ENCODE measurements at regions not wholly inside any gene's neighbourhood (a gene's known extent, or its start where the extent isn't known, plus 50 kb on each side); places are given as distances from the start of the nearest gene placed in this dataset.

- TF ChIP-seq CTCF (IDR thresholded peaks at IDR 0.05; ENCODE audit: insufficient read depth, low read length, missing control alignments) = no peak
- ChIA-PET POLR2A (no interaction called here), CTCF (interaction anchor here (1.8 kb wide), 1 partner anchor 216 kb away, joined by 6 read pairs; no protein-coding TSS in a partner anchor)
- H3K4me3 ChIP-seq (ENCODE audit: low read depth, low read length) = no peak overlapping the region
- no peak for DNase-seq (ENCODE audit: low read depth, low spot score)
Observed at GRCh38 chr20:50404419-50405234, 105.6 kb upstream of the PTPN1 start.

GRCh38 chr20:50405235-50405914, 104.8 kb upstream of the PTPN1 start:
- ChIA-PET CTCF (no interaction called here), POLR2A (no interaction called here)
- no peak for TF ChIP-seq CTCF (IDR thresholded peaks at IDR 0.05; ENCODE audit: insufficient read depth, low read length, missing control alignments)
- no peak overlapping the region for H3K4me3 ChIP-seq (ENCODE audit: low read depth, low read length)
- DNase-seq (ENCODE audit: low read depth, low spot score) = no peak

GRCh38 chr20:50405915-50406609, 104.1 kb upstream of the PTPN1 start:
- TF ChIP-seq CTCF (IDR thresholded peaks at IDR 0.05; ENCODE audit: insufficient read depth, low read length, missing control alignments) = no peak
- no peak for DNase-seq (ENCODE audit: low read depth, low spot score)
- H3K4me3 ChIP-seq (ENCODE audit: low read depth, low read length) = no peak overlapping the region
- POLR2A ChIA-PET = no interaction called here
- CTCF ChIA-PET = no interaction called here

- H3K4me3 ChIP-seq (ENCODE audit: low read depth, low read length) = no peak overlapping the region
- ChIA-PET CTCF (no interaction called here), POLR2A (no interaction called here)
- no peak for TF ChIP-seq CTCF (IDR thresholded peaks at IDR 0.05; ENCODE audit: insufficient read depth, low read length, missing control alignments)
- DNase-seq (ENCODE audit: low read depth, low spot score) = no peak
Observed at GRCh38 chr20:50406610-50407136, 103.5 kb upstream of the PTPN1 start.

- CTCF ChIA-PET = no interaction called here
- no peak for DNase-seq (ENCODE audit: low read depth, low spot score)
- TF ChIP-seq CTCF (IDR thresholded peaks at IDR 0.05; ENCODE audit: insufficient read depth, low read length, missing control alignments) = no peak
- H3K4me3 ChIP-seq (ENCODE audit: low read depth, low read length) = no peak overlapping the region
- POLR2A ChIA-PET = no interaction called here
Observed at GRCh38 chr20:50408526-50409364, 101.4 kb upstream of the PTPN1 start.

All from AG04449 (cell line).